ENCODE measurements at regions not wholly inside any gene's neighbourhood (a gene's known extent, or its start where the extent isn't known, plus 50 kb on each side); places are given as distances from the start of the nearest gene placed in this dataset.
"Not testable (repeated sequence)": the region's sequence is repeated elsewhere in the genome, so short reads cannot be mapped to it uniquely, and the experiment has no call there.

- no TSS peak for BruUV-seq (replicated peaks)
- Mint-ChIP-seq H3K4me1 (ENCODE audit: low read depth, unreplicated experiment) (no peaks in the 10 kb centered on the region), H3K27me3 (ENCODE audit: unreplicated experiment) (peaks cover 100% of the 10 kb centered on the region), H3K27ac (ENCODE audit: unreplicated experiment) (no peak overlapping the region), H3K36me3 (ENCODE audit: insufficient read depth, unreplicated experiment) (no peaks in the 10 kb centered on the region), H3K4me3 (ENCODE audit: low read depth, unreplicated experiment) (no peak overlapping the region), H3K9me3 (ENCODE audit: low read depth, unreplicated experiment) (no peaks in the 10 kb centered on the region)
- DNase-seq = no peak
- intact Hi-C loops (cut with micrococcal nuclease; ENCODE audit: unreplicated experiment) = no loop called here
- TF ChIP-seq CTCF (IDR thresholded peaks at IDR 0.05; ENCODE audit: unreplicated experiment) = no peak
- CTCF ChIA-PET = no interaction called here
Observed at GRCh38 chr10:78218798-78219490, 185.3 kb downstream of the RPS24 start.

- BruUV-seq (replicated peaks); intact Hi-C loops (cut with micrococcal nuclease; ENCODE audit: unreplicated experiment): not testable (repeated sequence)
Observed at GRCh38 chr10:78219568-78219967, 185.9 kb downstream of the RPS24 start.

GRCh38 chr10:78220781-78221180, 187.1 kb downstream of the RPS24 start:
- H3K36me3 Mint-ChIP-seq (ENCODE audit: insufficient read depth, unreplicated experiment) = no peaks in the 10 kb centered on the region
- BruUV-seq (replicated peaks) = no TSS peak
- H3K27ac Mint-ChIP-seq (ENCODE audit: unreplicated experiment) = no peak overlapping the region
- H3K4me1 Mint-ChIP-seq (ENCODE audit: low read depth, unreplicated experiment) = no peaks in the 10 kb centered on the region
- no peaks in the 10 kb centered on the region for H3K9me3 Mint-ChIP-seq (ENCODE audit: low read depth, unreplicated experiment)
- H3K4me3 Mint-ChIP-seq (ENCODE audit: low read depth, unreplicated experiment) = no peak overlapping the region
- intact Hi-C loops (cut with micrococcal nuclease; ENCODE audit: unreplicated experiment) = no loop called here
- DNase-seq = no peak
- no peak for TF ChIP-seq CTCF (IDR thresholded peaks at IDR 0.05; ENCODE audit: unreplicated experiment)
- H3K27me3 Mint-ChIP-seq (ENCODE audit: unreplicated experiment) = peaks cover 96% of the 10 kb centered on the region
- CTCF ChIA-PET = interaction anchor here (1.2 kb wide), 1 partner anchor 437 kb away, joined by 3 read pairs; no protein-coding TSS in a partner anchor

More at GRCh38 chr10:78219568-78219967, 185.9 kb downstream of the RPS24 start:
- H3K4me3 Mint-ChIP-seq (ENCODE audit: low read depth, unreplicated experiment); H3K27ac Mint-ChIP-seq (ENCODE audit: unreplicated experiment); H3K9me3 Mint-ChIP-seq (ENCODE audit: low read depth, unreplicated experiment); H3K4me1 Mint-ChIP-seq (ENCODE audit: low read depth, unreplicated experiment); H3K36me3 Mint-ChIP-seq (ENCODE audit: insufficient read depth, unreplicated experiment); DNase-seq: not testable (repeated sequence)
- H3K27me3 Mint-ChIP-seq (ENCODE audit: unreplicated experiment) = peaks cover 100% of the 10 kb centered on the region
- CTCF ChIA-PET = interaction anchor here (0.5 kb wide), 1 partner anchor 1131 kb away, joined by 6 read pairs; no protein-coding TSS in a partner anchor

GRCh38 chr10:78222096-78222790, 188.6 kb downstream of the RPS24 start:
- Mint-ChIP-seq H3K27me3 (ENCODE audit: unreplicated experiment) (peaks cover 95% of the 10 kb centered on the region), H3K36me3 (ENCODE audit: insufficient read depth, unreplicated experiment) (no peaks in the 10 kb centered on the region), H3K4me1 (ENCODE audit: low read depth, unreplicated experiment) (no peaks in the 10 kb centered on the region), H3K9me3 (ENCODE audit: low read depth, unreplicated experiment) (no peaks in the 10 kb centered on the region), H3K4me3 (ENCODE audit: low read depth, unreplicated experiment) (no peak overlapping the region), H3K27ac (ENCODE audit: unreplicated experiment) (no peak overlapping the region)
- no peak for TF ChIP-seq CTCF (IDR thresholded peaks at IDR 0.05; ENCODE audit: unreplicated experiment)
- CTCF ChIA-PET = interaction anchor here (0.5 kb wide), 1 partner anchor 10 kb away, joined by 3 read pairs; no protein-coding TSS in a partner anchor
- BruUV-seq (replicated peaks) = no TSS peak
- intact Hi-C loops (cut with micrococcal nuclease; ENCODE audit: unreplicated experiment) = no loop called here
- no peak for DNase-seq

GRCh38 chr10:78223088-78223487, 189.4 kb downstream of the RPS24 start:
- CTCF ChIA-PET = no interaction called here
- Mint-ChIP-seq H3K27me3 (ENCODE audit: unreplicated experiment) (peaks cover 95% of the 10 kb centered on the region), H3K27ac (ENCODE audit: unreplicated experiment) (no peak overlapping the region), H3K36me3 (ENCODE audit: insufficient read depth, unreplicated experiment) (no peaks in the 10 kb centered on the region), H3K9me3 (ENCODE audit: low read depth, unreplicated experiment) (no peaks in the 10 kb centered on the region), H3K4me1 (ENCODE audit: low read depth, unreplicated experiment) (no peaks in the 10 kb centered on the region), H3K4me3 (ENCODE audit: low read depth, unreplicated experiment) (no peak overlapping the region)
- BruUV-seq (replicated peaks) = no TSS peak
- TF ChIP-seq CTCF (IDR thresholded peaks at IDR 0.05; ENCODE audit: unreplicated experiment) = no peak
- DNase-seq = no peak
- intact Hi-C loops (cut with micrococcal nuclease; ENCODE audit: unreplicated experiment) = no loop called here
